ENCODE measurements at regions not wholly inside any gene's neighbourhood (a gene's known extent, or its start where the extent isn't known, plus 50 kb on each side); places are given as distances from the start of the nearest gene placed in this dataset.
A peak's percentile ranks its signal among the peaks of the same experiment; 100 is the strongest.

- DNase-seq (ENCODE audit: low read depth), result no peak
Observed at GRCh38 chrX:69226459-69227158, 61.4 kb upstream of the PJA1 start.

- peak; percentile 57 for DNase-seq (ENCODE audit: low read depth)
Observed at GRCh38 chrX:69222103-69223090, 57.1 kb upstream of the PJA1 start.

- no peak for DNase-seq (ENCODE audit: low read depth)
Observed at GRCh38 chrX:69221239-69222102, 56.2 kb upstream of the PJA1 start.

- DNase-seq (ENCODE audit: low read depth), result no peak
Observed at GRCh38 chrX:69218407-69218997, 53.2 kb upstream of the PJA1 start.

- no peak for DNase-seq (ENCODE audit: low read depth)
Observed at GRCh38 chrX:69216911-69217310, 51.7 kb upstream of the PJA1 start.

- no peak for DNase-seq (ENCODE audit: low read depth)
Observed at GRCh38 chrX:69216446-69216845, 51.2 kb upstream of the PJA1 start.

GRCh38 chrX:69215161-69215875 is 50.1 kb upstream of the PJA1 start:
- no peak for DNase-seq (ENCODE audit: low read depth)

Data from stimulated activated CD8-positive, alpha-beta memory T cell treated with anti-CD3 and anti-CD28 coated beads, Interleukin-15, amount 100 ng/mL, for 1 hour (primary cell).